NCI-H2171 (cell line): ENCODE measurements at regions not wholly inside any gene's neighbourhood (a gene's known extent, or its start where the extent isn't known, plus 50 kb on each side); places are given as distances from the start of the nearest gene placed in this dataset.

Experiments used
- DNase-seq: peaks from one replicate; lab custom pipeline; 2025; lab: John Stamatoyannopoulos, UW

DNA sequence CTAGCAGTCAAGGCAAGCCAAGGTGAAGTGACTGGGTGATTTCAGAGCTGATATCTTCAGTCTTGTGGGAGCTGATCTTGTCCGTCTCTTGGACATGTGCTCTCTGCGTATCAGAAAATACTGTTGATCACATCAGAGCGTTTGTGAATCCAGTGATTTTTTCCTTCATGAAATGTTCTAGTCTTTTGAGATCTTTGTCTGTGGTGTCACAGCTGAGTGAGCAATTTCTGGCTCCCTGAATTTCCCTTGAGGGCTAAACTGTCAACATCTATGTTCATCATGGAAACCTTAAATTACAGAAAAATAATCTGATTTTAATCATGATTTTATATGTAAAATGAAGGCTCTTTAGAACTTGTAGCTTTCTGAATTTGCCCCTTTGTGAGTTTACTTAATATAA is 432.0 kb downstream of the CCDC85A start:
- no peak for DNase-seq

DNA sequence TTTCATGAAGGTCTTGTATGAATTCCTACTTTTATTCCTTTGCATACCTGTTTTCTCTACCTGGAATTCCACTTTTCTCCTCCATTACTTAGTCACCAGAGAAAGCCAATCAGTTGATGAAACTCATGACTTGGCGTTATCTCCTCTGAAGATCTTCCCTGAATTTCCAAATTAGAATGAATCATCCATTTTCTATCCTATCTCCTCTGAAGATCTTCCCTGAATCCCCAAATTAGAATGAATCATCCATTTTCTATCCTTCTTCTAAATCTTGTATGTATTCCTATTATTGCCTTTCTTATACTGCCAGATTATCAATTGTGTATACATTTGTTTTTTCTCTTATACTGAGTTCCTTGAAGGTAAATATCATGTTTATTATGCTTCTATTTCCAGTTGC is 440.4 kb downstream of the CCDC85A start:
- DNase-seq = no peak

DNA sequence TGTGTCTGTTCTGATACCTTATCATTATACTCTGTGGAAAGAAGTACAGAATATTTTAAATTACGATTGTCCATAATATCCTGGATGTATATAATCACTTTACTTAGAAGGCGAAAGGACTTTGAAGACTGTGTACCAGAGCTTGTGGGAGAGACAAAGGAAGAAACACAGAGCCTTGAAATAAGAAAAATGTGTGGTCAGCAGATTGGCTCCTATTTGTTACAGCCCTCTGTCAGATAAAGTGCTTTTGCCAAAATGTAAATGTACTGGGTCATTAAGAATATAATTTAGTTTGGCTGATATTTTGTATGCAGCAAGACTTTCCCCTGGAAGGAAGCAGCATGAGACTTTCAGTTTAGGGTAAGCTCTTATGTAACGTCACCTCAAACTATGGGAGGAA is 443.1 kb downstream of the CCDC85A start:
- no peak for DNase-seq

DNA sequence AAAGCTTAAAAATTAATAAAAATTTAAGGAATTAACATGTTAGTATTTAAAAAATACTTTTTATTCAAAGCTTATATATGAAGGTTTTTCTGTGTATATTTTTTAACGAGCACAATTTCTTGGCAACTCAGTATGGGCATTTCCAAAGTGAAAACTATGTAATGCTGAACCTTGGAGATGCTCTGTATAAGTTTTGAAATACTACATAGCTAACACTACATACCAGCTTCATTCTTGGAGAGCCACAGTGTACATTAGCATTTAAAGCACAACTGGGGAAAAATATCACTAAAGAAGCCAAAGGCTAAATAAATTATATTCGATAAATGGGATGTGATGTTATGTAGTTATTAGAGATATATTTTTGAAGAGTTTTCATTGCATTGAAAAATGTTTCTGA is 446.5 kb downstream of the CCDC85A start:
- no peak for DNase-seq

DNA sequence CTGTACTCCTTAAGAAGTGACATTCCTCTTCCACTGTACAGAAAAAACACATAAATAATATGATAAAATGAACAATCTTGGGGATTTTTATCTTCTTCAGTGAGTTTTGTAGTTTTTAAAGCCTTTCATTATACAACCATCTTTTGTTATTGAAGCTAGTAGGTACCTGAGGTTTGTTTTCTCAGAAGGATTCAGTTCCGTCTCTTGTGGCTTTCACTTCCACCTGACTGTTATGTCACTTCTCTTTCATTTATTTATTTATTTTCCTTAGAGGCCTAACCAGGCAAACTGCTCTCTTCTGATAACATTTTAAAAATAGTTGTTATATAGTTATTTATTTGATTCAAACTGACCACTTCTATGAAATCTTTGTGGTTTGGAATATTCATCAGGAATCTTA is 464.2 kb downstream of the CCDC85A start:
- DNase-seq = no peak

DNA sequence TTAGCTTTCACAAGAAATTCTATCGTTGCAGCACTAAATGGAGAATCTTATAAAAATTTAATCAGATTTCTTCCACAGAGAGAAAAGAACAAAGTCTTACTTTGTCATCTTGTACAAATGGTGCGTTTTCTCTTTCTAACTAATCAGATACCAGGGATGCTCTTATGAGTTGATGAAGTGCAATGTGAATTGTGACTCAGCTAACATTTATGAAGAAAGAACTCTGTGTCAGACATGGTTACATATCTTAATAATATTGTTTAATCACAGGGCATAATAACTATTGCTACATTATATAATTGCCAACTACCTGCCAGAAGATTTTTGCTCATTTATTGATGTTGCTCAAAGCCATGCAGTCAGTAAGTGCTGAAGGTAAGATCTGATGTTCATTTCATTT is 465.0 kb downstream of the CCDC85A start:
- no peak for DNase-seq

DNA sequence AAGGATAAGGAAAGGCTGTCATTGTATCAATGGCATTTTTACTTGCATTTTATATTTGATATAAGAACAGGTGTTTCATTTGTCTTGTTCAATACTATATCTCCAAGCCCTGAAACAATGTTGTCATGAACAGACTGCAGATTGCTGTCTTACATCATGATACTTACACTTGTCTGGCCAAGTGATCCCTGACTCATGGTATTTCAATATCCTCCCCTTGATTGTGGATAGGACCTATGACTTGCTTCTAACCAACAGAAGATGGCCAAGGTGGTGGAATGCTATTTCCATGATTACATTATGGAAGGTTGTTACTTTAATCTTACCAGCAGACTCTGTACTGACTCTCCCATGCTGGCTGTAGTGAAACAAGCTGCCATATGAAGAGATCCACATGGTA is 471.1 kb downstream of the CCDC85A start:
- DNase-seq = no peak

DNA sequence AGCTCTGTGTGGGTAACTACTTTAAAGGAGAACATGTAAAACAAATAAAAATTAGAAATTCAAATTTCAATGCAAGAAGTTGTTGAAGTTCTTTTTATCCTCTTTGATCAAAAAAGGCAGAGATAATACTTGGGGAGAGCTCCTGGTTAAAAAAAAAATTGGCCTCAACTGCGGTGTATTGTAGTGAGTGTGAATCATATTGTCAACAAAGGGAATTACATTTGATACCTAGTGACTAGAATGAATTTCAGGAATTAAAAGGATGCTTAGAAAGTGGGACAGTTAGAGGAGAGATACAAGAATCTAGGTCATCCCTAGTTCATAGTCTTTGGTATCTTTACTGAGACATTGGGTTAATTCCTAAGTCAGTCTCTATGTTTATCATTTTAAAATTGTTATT is 473.0 kb downstream of the CCDC85A start:
- DNase-seq = no peak

DNA sequence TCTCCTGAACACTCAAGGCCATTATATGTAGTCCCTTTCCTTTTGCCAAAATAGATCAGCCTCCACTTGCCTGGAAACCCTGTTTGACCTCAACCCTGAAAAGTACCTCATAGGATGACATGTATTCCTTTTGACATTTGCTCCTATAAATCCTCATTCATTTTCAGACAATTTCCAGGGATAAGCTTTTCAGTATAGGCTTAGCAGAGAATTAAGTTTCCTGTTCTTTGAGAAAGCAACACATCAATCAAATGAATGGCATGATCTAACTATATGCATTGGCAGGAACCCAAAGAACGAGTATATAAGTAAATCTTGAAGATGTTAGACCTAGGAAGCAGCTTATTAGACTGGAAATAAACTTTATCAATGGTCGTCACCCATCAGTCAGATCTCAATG is 483.0 kb downstream of the CCDC85A start:
- DNase-seq = no peak

DNA sequence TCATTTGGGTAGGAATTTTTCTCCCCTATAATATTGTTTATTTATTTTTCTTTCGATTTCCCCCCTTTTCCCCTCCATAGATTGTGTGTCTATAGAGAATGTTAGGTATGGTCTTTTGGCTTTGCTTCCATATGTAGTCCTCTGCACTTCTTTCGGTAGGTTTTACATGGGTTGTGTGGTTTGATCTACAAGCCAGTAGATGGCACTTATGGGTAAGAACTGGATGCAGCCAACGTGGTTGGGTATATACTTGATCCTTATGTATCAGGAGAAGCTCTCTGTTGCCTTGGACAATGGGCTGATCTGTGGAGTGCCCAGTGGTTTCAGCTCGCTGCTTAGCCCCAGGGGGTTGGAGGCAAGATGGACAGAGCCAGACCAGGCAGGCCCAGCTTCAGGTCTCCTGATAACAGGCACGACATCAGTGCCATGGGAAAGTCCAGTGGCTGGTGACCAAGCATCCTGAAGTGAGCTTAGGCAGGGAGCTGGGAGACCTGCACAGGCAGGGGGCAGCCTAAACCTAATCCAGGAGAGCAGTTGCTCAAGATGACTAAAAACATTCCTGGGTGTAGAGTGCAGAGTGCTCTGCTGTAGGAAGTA is 488.3 kb downstream of the CCDC85A start:
- DNase-seq = no peak

DNA sequence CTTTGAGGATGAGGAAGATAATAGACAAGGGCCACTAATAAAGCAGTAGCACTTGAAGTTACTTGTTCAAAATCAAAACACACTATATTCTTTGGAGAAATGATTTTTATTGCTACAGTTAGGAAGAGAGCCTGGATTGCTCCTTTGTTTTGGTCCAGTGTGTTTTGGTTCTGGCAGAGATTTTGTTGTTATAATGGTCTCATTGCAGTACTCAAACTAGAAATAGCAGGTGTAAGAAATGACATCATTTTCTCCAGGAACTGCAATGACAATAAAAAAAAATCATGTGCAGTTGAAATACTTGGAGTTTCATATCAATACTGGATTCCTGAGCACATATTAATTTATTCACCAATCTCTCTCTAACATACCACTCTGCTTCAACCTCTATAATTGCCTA is 490.3 kb downstream of the CCDC85A start:
- no peak for DNase-seq

DNA sequence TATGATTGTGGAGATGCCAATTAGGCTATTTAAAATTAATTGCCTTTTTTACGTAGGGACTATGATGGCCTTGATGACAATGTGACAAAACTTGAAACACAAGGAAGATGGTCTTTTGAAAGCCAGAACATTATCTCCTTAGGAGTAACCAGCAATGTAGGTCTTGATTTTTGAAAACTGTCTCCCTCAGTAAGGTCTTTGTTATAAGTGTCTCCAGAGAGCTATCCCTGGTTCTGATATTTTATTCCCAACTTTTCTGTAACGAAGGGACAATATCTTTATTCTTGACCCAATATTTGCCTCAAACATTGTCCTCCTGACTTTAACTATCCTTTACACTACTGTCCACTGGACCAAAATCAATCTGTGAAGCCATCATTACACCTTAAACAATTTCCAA is 493.2 kb downstream of the CCDC85A start:
- DNase-seq = no peak

DNA sequence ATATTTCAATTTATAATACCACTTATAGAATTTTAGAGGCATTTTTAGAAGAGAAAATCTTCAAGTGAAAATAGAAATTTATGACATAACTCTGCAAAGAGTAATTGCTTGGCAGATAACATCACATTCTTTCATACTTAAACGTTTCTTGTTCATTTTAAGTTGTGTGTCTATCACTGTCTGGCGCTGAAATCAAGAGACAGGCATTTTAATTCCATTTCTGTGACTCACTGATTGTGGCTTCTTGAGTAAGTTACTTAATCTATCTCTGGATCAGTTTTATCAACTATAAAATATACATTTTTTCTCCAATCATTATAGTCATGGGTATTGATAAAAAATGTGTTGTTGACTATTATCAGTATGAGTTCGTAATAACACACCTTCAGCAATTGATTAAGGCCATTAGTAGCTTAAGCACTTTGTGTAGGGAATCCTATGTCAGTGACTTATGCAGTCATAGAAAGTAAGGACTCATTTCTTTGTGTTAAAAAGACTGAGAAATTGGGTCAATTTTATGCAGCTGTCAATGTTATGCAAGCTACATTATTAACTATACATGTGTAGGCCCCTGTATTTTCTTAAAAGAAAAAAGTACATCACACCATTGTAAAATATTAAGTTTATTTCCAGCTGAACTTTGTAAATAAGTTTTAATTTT is 497.3 kb downstream of the CCDC85A start:
- DNase-seq = no peak

DNA sequence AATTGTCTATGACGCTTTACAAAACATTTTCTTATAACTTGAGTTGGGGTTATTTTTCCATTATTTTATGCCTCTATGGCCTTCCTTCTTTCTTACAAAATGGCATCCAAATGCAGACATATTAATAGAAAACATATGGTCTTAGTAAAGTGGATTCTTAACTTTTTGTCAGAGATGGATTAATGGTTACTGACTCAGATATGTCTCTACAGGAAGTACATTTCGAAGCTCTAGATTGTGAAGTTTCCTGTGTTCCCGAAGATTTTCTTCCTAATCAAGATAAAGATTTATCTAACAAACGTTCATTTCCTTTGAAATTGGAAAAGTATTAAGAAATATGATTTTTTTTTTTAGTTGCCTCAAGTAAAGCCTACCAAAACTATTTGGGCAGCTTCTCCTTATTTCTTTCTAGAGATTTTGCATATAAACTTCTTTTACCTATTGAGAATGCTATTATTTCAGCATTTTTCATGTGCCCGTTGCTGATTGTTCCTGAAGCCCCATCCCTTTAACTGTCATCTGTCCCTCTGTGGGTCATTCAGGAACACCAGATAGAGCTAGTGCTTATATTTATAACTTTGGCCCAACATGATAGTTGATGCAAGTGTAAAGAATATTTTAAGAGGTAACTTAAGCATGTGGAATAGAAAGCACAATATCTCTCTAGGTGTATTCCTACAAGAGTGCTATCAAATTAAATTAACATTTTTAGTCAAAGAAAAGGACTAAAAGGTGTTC is 498.0 kb downstream of the CCDC85A start:
- DNase-seq = no peak

DNA sequence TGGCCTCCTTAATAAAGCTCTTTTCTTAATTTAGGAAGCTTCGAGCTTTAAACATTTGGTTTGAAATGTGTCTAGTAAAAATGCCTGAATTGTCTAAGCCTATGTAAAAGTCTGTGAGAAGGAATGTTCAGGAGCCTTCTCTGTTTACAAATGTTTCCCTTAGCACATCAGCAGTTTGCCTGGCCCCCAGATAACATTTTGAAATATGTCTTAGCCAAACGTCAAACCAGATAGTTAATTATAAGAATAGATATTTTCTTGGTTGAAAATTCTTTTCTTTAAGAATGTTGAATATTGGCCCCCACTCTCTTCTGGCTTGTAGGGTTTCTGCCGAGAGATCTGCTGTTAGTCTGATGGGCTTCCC is 498.6 kb downstream of the CCDC85A start:
- no peak for DNase-seq

DNA sequence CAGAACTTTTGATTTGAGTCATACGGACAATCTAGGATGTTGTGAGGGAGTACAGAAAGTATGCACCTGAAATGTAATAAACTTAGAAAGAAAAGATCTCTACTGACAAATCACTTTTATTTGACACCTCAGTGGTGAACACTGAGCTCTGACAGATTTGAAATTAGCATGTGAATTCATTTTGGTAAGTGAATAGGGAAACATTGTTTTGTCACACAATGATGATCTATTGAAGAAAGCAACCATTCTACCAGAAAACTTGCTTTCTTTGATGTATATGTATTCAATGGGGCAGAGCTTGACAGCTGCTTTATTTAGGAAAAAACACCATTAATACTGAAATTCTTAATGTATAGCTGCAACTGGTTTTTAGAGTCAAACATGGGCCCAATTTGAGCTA is 500.5 kb downstream of the CCDC85A start:
- DNase-seq = no peak

DNA sequence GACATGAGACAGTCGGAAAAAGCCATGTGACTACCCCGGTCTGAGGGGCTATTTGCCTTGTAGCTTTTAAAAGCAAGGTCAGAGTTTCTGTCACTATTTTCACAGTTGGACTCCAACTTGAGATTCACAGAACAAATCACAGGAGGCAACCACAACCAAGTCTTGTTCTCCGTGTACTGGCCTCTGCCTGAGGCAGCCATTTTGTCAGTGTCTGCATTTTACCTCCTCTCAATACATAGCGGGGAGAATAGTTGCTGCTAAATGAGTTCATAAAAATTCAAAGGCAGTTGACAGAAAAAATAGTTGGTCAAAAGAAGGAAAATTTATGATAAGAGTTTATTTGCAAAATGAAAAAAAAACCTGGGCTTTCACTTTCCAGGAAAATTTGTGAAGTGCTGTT is 501.4 kb downstream of the CCDC85A start:
- DNase-seq = no peak

DNA sequence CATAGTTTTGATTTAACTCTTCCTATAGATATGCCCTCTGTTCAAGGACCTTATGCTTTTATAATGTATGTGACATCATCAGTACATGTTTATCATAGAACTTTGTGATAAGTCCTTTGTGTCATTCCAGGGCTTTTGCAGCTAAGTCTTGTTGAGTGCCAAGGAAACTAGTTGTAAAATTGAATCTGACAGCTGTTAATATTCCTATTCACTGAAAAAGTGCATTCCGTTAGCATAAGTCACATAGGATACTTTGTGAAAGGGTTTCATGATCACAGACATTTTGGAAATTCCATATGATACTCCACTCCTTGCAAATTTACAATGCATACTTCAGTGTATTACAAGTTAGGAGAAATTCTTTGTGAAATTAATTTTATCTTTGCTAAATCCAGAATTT is 503.4 kb downstream of the CCDC85A start:
- DNase-seq = no peak

DNA sequence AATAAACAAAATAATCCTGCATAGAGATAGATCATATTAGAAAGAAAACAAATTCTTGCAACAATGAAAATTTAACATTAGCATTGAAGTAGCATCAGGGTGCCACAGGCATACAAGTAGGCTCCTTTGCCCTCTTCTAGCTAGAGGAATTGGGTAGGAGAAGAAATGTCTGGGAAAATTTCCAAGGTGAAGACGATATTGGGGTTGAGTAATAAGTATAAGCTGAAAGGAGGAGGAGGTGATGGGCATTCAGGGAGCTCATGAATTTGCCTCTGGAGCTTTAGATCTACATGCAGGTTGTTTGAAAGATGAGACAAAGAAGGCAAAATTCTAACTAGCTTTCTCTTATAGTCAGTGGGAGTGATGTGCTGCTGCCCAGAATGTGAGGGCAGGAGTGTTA is 504.9 kb downstream of the CCDC85A start:
- DNase-seq = no peak

DNA sequence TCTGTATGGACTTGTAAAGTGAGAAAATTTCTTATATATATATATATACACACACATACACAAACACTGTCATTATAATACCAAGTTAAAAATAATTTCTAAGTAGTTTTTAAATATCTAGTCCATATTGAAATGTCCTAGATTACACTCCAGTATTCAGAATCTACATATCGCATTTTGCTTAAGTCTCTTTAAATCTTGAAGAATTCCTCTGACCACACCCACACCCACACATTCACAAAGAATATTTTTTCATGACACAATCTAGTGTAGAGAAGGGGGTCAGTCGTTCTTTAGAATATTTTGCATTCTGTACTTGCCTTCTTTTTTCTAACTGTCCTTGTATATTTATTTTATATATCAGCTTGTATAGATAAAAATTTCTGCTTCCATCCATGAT is 509.7 kb downstream of the CCDC85A start:
- no peak for DNase-seq

DNA sequence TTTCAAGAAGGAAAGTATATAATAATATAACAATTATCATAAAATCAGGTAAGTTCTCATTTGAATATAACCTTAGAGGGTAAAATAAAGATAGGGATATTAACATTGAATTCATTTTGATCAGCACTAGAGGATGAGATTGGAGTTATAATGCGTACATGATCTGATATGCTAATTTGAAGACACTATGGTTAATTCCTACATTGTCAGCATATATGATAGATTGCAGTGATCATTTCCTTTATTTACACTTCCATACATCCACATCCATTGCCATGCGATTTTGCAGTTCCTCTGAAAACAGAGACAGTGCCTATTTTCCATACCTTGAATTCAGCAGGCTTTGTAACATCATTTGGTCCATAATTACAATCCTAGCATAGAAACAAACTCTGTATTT is 519.2 kb downstream of the CCDC85A start:
- no peak for DNase-seq

DNA sequence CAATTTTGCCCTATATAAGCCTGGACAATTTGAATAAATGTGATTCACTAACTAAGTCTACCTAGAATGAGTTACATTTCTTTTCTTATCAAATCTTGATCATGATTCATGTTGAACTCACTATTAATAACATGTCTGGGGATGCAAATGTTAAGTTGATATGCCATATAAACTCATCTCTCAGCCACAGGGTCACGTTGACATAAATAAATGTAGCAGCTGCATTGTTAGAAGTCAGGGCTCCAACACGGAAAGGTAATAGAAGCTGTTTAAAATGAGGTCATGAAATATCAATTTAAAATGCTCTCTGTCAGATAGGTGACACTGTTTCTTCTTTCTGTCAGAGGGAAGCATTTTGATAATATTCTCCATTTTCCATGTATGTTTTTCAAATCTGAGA is 521.9 kb downstream of the CCDC85A start:
- no peak for DNase-seq

DNA sequence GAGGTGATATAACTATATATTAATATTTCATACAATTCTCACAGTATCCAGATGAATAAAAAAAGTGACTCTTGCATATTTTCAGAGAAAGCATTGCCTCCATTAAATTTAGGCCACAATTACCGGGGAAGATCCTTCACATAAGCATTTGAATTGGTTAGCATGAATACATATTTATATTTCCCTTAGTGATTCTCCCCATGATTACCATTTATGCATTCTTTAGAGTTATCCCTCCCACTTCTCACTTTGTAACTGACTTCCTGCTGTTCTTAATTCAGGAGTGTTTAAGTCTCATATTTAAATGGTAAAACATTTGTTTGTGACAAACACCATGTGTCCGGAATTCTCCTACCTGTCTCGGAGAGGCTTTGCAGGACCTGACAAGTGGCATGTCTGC is 523.4 kb downstream of the CCDC85A start:
- DNase-seq = no peak

DNA sequence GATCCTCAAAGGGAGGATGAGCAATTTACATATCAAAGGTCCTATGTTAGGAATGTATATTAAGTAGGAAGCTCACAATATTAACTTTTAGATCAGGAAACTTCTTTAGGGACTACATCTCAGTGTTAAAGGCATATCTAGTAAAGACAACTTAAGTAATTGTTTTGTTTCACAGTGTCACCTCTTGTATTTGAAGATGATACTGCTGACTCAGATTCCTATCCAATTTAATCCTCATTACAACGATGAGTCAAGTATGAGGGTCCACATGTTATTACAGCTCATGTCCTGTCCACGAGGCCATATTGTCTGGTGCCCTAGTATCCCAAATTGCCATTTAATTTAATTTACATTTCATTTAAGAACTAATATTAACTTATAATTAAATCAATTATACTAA is 523.9 kb downstream of the CCDC85A start:
- DNase-seq = no peak
